ENCODE measurements at regions not wholly inside any gene's neighbourhood (a gene's known extent, or its start where the extent isn't known, plus 50 kb on each side); places are given as distances from the start of the nearest gene placed in this dataset.
"Not testable (repeated sequence)": the region's sequence is repeated elsewhere in the genome, so short reads cannot be mapped to it uniquely, and the experiment has no call there.

GRCh38 chr13:18697221-18697620 is 484.4 kb downstream of the TUBA3C start:
- not testable (repeated sequence) for DNase-seq (ENCODE audit: low spot score in 2 of 2); FAIRE-seq

- not testable (repeated sequence) for FAIRE-seq; DNase-seq (ENCODE audit: low spot score in 2 of 2)
These were observed 504.2 kb downstream of the TUBA3C start for GRCh38 chr13:18677403-18677802.

- FAIRE-seq; DNase-seq (ENCODE audit: low spot score in 2 of 2): not testable (repeated sequence)
These were observed 506.4 kb downstream of the TUBA3C start for GRCh38 chr13:18675268-18675667.

- FAIRE-seq; DNase-seq (ENCODE audit: low spot score in 2 of 2): not testable (repeated sequence)
These were observed 507.8 kb downstream of the TUBA3C start for GRCh38 chr13:18673794-18674193.

- DNase-seq (ENCODE audit: low spot score in 2 of 2); FAIRE-seq: not testable (repeated sequence)
These were observed 515.0 kb downstream of the TUBA3C start for GRCh38 chr13:18666585-18666984.

- not testable (repeated sequence) for FAIRE-seq
These were observed 515.9 kb downstream of the TUBA3C start for GRCh38 chr13:18665716-18666115.

GRCh38 chr13:18665124-18665523 is 516.5 kb downstream of the TUBA3C start:
- DNase-seq (ENCODE audit: low spot score in 2 of 2); FAIRE-seq: not testable (repeated sequence)

More at GRCh38 chr13:18665716-18666115, 515.9 kb downstream of the TUBA3C start:
- not testable (repeated sequence) for DNase-seq (ENCODE audit: low spot score in 2 of 2)

- not testable (repeated sequence) for DNase-seq (ENCODE audit: low spot score in 2 of 2)
- peak; percentile 94 for FAIRE-seq
These were observed 518.4 kb downstream of the TUBA3C start for GRCh38 chr13:18663222-18663621.

GRCh38 chr13:18643644-18644172 is 537.9 kb downstream of the TUBA3C start:
- FAIRE-seq; DNase-seq (ENCODE audit: low spot score in 2 of 2): not testable (repeated sequence)

GRCh38 chr13:18628928-18629327 is 552.7 kb downstream of the TUBA3C start:
- not testable (repeated sequence) for FAIRE-seq; DNase-seq (ENCODE audit: low spot score in 2 of 2)

- DNase-seq (ENCODE audit: low spot score in 2 of 2): no peak
- no peak for FAIRE-seq
These were observed 553.2 kb downstream of the TUBA3C start for GRCh38 chr13:18628428-18628827.

- FAIRE-seq; DNase-seq (ENCODE audit: low spot score in 2 of 2): not testable (repeated sequence)
These were observed 557.6 kb downstream of the TUBA3C start for GRCh38 chr13:18624061-18624460.

GRCh38 chr13:18618442-18618841 is 563.2 kb downstream of the TUBA3C start:
- not testable (repeated sequence) for DNase-seq (ENCODE audit: low spot score in 2 of 2); FAIRE-seq

GRCh38 chr13:18610476-18610875 is 571.1 kb downstream of the TUBA3C start:
- not testable (repeated sequence) for FAIRE-seq; DNase-seq (ENCODE audit: low spot score in 2 of 2)

- not testable (repeated sequence) for FAIRE-seq; DNase-seq (ENCODE audit: low spot score in 2 of 2)
These were observed 572.3 kb downstream of the TUBA3C start for GRCh38 chr13:18609371-18609770.

GRCh38 chr13:18608851-18609250 is 572.8 kb downstream of the TUBA3C start:
- DNase-seq (ENCODE audit: low spot score in 2 of 2); FAIRE-seq: not testable (repeated sequence)

- FAIRE-seq; DNase-seq (ENCODE audit: low spot score in 2 of 2): not testable (repeated sequence)
These were observed 581.3 kb downstream of the TUBA3C start for GRCh38 chr13:18600366-18600765.

GRCh38 chr13:18599791-18600211 is 581.8 kb downstream of the TUBA3C start:
- FAIRE-seq; DNase-seq (ENCODE audit: low spot score in 2 of 2): not testable (repeated sequence)

GRCh38 chr13:18598543-18598942 is 583.1 kb downstream of the TUBA3C start:
- peak in 1 of 2 donors; percentile 4 for DNase-seq (ENCODE audit: low spot score in 2 of 2)
- FAIRE-seq: not testable (repeated sequence)

GRCh38 chr13:18597940-18598339 is 583.7 kb downstream of the TUBA3C start:
- DNase-seq (ENCODE audit: low spot score in 2 of 2); FAIRE-seq: not testable (repeated sequence)

- not testable (repeated sequence) for FAIRE-seq; DNase-seq (ENCODE audit: low spot score in 2 of 2)
These were observed 604.5 kb downstream of the TUBA3C start for GRCh38 chr13:18577103-18577502.

- DNase-seq (ENCODE audit: low spot score in 2 of 2); FAIRE-seq: not testable (repeated sequence)
These were observed 613.7 kb downstream of the TUBA3C start for GRCh38 chr13:18567890-18568289.

Data from frontal cortex (tissue), 3 donors.